Right lobe of liver (tissue), 4 donors: ENCODE measurements at regions not wholly inside any gene's neighbourhood (a gene's known extent, or its start where the extent isn't known, plus 50 kb on each side); places are given as distances from the start of the nearest gene placed in this dataset.

Source experiments
- POLR2A ChIP-seq: fragments of 450-650 bp; IDR thresholded peaks from one replicate; pipeline ENCODE4 v1.6.1; 2017; ENCODE audit warnings: antibody characterized with exemption, mild to moderate bottlenecking
- TF ChIP-seq, protein P1 (sequence below), 4 donors: fragments of 200-600 bp in 3 of 4; fragments of 450-650 bp in 1 of 4; IDR thresholded peaks; one replicate each; pipeline versions ENCODE4 v1.5.1 to v1.8.0; 2016 to 2022; ENCODE audit warnings: antibody characterized with exemption in 4 of 4, mild to moderate bottlenecking in 2 of 4
- donor health status: DM: no; HTN: no; CAD: no.
- donor health status: DM: no; HTN: no; CAD: no.
- donor health status: DM: no; HTN: yes; CAD: no.

DNA sequence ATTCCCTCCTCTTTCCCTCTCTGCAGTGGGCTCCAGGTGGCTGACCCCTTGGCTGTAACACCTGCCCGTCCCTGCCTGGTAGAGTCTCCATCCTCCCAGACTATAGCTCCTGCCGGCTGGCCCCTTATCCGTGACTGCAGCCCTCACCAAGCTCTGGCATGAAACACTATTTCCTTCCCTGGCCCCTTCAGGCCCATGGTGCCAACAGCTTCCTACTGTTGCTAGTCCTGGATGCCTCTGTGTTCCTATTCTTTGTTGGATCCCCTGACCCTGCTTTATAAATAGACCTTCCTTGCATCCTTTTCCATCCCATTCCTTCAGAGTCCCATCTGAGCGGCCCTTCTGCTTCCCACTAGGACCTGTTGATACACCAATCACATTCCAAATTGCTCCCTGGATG is 195.0 kb downstream of the ZNF326 start:
- TF ChIP-seq, protein P1, sequence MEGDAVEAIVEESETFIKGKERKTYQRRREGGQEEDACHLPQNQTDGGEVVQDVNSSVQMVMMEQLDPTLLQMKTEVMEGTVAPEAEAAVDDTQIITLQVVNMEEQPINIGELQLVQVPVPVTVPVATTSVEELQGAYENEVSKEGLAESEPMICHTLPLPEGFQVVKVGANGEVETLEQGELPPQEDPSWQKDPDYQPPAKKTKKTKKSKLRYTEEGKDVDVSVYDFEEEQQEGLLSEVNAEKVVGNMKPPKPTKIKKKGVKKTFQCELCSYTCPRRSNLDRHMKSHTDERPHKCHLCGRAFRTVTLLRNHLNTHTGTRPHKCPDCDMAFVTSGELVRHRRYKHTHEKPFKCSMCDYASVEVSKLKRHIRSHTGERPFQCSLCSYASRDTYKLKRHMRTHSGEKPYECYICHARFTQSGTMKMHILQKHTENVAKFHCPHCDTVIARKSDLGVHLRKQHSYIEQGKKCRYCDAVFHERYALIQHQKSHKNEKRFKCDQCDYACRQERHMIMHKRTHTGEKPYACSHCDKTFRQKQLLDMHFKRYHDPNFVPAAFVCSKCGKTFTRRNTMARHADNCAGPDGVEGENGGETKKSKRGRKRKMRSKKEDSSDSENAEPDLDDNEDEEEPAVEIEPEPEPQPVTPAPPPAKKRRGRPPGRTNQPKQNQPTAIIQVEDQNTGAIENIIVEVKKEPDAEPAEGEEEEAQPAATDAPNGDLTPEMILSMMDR (IDR thresholded peaks at IDR 0.05): no peak
- no peak for TF ChIP-seq POLR2A
